Omental fat pad (tissue), 3 donors: ENCODE measurements at regions not wholly inside any gene's neighbourhood (a gene's known extent, or its start where the extent isn't known, plus 50 kb on each side); places are given as distances from the start of the nearest gene placed in this dataset.
"Not testable (repeated sequence)": the region's sequence is repeated elsewhere in the genome, so short reads cannot be mapped to it uniquely, and the experiment has no call there.

ENCODE experiments used
- ATAC-seq: fragments of 150-250 bp; one replicate; pipeline ENCODE4 v1.9.1; 2016; ENCODE audit warnings: mild to moderate bottlenecking, moderate library complexity; ENCODE audit not compliant: low FRiP score
- DNase-seq: peaks from one replicate; pipeline ENCODE4 v3.0.0-alpha.2; 2019; ENCODE audit warnings: low spot score
- TF ChIP-seq, protein P1 (sequence below), 3 donors: fragments of 450-650 bp; IDR thresholded peaks; one replicate each; pipeline ENCODE4 v1.5.1; 2016 to 2017; ENCODE audit warnings: antibody characterized with exemption in 3 of 3, mild to moderate bottlenecking in 3 of 3, moderate library complexity in 2 of 3

DNA sequence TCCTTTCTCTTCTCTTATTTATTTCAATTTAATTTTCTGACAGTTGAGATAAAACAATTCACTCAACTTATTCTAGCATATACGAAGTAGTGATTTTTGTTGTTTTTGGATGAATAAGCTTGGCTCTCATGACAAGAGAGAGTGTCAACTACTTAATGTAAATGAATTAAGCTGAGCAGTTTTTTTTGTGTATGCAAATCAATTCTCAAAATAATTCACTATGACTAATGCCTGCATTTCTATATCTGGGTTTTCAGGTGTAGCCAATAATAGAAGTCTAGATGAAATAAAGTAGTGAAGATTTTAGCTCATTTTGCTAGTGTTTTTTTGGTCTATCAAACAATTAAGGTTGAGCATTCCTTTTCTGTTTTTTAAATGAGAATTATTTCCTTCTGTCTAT is 1354.0 kb downstream of the CDH8 start:
- DNase-seq (no peak), ATAC-seq (no peak)
- TF ChIP-seq, protein P1, sequence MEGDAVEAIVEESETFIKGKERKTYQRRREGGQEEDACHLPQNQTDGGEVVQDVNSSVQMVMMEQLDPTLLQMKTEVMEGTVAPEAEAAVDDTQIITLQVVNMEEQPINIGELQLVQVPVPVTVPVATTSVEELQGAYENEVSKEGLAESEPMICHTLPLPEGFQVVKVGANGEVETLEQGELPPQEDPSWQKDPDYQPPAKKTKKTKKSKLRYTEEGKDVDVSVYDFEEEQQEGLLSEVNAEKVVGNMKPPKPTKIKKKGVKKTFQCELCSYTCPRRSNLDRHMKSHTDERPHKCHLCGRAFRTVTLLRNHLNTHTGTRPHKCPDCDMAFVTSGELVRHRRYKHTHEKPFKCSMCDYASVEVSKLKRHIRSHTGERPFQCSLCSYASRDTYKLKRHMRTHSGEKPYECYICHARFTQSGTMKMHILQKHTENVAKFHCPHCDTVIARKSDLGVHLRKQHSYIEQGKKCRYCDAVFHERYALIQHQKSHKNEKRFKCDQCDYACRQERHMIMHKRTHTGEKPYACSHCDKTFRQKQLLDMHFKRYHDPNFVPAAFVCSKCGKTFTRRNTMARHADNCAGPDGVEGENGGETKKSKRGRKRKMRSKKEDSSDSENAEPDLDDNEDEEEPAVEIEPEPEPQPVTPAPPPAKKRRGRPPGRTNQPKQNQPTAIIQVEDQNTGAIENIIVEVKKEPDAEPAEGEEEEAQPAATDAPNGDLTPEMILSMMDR (IDR thresholded peaks at IDR 0.05): no peak

DNA sequence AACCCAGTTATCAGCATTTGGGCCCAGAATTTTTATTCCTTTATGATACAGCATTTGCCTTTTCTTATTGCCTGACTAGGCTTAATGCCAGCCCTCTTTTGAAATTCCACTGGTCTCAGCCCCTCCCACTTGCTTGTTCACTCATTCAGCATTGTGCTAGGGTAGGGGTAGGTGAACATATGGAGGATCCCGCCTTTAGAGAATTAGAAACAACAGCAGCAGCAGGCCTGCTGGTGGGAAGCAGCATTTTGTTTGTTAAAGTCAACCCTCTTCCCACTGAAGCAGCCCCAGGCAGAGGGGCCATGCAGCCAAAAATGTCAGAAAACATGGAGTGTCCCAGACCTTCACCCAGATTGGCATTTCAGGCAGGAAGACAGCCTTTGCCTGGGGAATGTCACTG is 1355.2 kb downstream of the CDH8 start:
- no peak for ATAC-seq
- TF ChIP-seq, protein P1 (IDR thresholded peaks at IDR 0.05): no peak

DNA sequence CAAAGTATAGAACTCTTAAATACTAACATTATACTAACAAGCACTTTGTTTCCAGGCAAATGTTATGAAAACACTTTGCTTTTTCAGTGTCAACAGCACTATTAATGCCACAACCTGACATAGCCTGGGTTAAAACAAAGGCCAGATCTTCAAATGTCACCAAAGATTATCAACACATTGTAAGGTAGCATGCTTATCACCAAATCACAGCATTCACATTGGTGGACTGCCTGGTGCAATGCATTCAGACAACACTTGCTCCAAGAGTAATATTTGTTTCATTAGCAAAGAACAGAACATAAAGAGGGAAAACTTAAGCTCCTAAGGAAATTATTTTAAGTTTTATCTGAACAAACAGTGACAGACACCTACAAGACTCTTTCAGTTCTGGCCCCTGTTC is 1361.2 kb downstream of the CDH8 start:
- DNase-seq (no peak), ATAC-seq (no peak)
- TF ChIP-seq, protein P1 (IDR thresholded peaks at IDR 0.05): no peak

More for the DNA sequence above, 1355.2 kb downstream of the CDH8 start:
- DNase-seq: no peak

DNA sequence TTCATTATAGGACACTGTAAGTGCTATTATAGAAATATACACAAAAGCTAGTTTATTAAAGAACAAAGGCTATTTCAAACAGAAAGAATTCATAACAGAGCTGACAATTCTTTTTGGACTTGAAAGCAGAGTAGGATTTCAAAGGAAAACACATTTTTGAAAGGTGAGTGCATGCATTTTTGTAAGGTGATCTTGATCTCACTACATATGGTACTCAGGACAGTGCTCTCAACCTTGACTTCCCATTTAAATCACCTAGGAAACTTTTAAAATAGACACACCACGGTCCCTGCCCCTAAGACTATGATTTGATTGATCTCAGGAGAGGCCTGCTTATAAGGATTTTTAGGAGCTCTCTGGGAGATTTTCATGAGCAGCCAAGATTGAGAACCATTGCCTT is 1362.0 kb downstream of the CDH8 start:
- DNase-seq (no peak), ATAC-seq (no peak)
- TF ChIP-seq, protein P1 (IDR thresholded peaks at IDR 0.05): no peak

DNA sequence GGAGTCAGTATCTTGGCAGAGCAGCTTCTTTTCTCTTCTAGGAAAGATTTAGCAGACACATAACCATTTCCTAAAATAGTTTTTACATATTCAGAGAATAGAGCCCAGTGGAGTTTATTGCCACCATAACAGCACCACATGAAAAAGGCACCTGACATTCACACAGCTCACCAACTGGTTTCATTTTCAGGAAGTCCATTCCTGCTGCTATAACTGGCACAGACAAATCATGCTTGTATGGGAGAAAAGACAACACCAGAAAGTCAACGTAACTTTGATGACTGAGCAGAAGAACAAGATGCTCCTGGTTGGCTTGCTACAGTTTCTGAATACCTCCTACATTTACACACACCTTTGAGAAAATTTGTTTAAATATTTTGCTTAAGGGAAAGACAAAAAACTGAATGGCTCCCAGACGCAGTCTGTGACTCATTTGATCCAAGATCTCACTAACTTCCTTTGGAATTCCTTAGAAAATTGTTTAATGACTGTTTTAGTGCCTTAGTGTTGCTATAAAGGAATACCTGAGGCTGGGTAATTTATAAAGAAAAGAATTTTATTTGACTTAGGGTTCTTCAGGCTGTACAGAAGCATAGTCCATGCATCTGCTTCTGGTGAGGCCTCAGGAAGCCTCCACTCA is 1380.6 kb downstream of the CDH8 start:
- ATAC-seq (no peak), DNase-seq (no peak)
- TF ChIP-seq, protein P1 (IDR thresholded peaks at IDR 0.05): no peak

DNA sequence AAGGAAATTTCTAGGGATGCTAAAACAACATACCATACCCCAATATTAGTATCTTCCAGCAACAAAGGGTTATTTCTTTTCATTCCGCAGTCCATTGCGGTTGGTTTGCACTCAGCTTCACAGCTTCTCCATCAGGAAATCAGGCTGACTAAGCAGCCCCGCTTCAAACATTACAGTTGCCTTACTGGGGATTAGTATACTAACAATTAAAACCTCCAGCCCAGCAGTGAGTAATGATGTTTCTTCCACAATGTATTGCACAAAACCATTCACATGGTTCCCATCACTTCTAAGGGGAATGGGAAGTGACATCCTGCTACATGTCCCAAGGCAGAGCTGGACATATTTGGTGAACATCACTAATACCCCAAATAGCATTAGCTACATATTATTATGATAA is 1384.9 kb downstream of the CDH8 start:
- ATAC-seq (no peak), DNase-seq (no peak)
- TF ChIP-seq, protein P1 (IDR thresholded peaks at IDR 0.05): no peak

DNA sequence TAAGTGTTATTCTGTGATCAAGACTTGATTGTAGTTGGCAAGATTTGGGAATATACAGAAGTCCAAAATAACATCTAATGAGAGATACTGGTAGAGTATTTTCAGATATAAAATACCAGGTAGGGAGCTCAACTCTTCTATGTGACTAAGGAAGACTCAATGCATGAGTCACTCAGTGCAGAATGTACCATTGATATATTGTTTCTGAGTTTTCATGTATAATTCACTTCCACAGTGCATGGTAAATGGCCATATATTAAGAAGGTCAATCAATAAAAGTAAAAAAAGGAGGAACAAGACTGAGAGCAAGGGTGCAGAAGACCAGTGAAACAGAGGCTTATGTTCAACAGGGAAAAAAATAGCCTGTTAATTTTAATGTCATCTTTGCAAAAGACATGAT is 1387.9 kb downstream of the CDH8 start:
- DNase-seq: no peak
- TF ChIP-seq, protein P1 (IDR thresholded peaks at IDR 0.05): no peak

DNA sequence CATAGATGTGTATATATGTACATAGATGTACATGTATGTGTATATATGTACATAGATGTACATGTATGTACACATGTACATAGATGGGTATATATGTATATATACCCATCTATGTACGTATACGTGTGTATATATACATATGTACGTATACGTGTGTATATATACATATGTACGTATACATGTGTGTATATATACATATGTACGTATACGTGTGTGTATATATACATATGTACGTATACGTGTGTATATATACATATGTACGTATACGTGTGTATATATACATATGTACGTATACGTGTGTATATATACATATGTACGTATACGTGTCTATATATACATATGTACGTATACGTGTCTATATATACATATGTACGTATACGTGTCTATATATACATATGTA is 1388.8 kb downstream of the CDH8 start:
- not testable (repeated sequence) for DNase-seq, ATAC-seq

More for the DNA sequence above, 1387.9 kb downstream of the CDH8 start:
- ATAC-seq: no peak
